ENCODE measurements at regions not wholly inside any gene's neighbourhood (a gene's known extent, or its start where the extent isn't known, plus 50 kb on each side); places are given as distances from the start of the nearest gene placed in this dataset.

DNA sequence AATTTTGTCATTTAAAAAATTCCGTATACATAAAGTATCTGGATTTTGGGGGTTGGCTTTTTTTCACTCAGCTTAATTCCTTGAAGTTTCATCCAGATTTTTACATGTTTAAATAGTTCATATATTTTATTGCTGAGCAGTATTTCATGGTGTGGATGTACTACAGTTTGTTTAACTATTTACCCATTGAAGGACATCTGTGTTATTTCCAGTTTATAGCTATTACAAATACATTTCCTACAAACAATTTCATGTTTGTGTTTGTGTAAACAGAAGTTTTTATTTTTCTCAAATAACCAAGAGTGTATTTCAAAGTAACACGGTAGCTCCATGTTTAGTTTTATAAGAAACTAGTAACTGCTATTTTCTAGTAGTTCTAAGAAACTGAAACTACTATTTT lies 299.7 kb upstream of the ANO3 start:
- Histone ChIP-seq H3K27me3 (no peaks in the 10 kb centered on the region), H3K36me3 (no peaks in the 10 kb centered on the region), H3K4me1 (no peaks in the 10 kb centered on the region), H3K4me3 (no peak overlapping the region), H3K27ac (no peak overlapping the region), H3K9me3 (no peaks in the 10 kb centered on the region)
- DNase-seq: no peak
- ATAC-seq: no peak
- intact Hi-C loops (cut with DNase I): no loop called here
- 25% methylated on average over 2 of the region's 2 CpGs for WGBS (ENCODE audit: insufficient coverage, low coverage, low lambda C conversion rate, missing lambda C conversion rate)
- TF ChIP-seq, protein P1, sequence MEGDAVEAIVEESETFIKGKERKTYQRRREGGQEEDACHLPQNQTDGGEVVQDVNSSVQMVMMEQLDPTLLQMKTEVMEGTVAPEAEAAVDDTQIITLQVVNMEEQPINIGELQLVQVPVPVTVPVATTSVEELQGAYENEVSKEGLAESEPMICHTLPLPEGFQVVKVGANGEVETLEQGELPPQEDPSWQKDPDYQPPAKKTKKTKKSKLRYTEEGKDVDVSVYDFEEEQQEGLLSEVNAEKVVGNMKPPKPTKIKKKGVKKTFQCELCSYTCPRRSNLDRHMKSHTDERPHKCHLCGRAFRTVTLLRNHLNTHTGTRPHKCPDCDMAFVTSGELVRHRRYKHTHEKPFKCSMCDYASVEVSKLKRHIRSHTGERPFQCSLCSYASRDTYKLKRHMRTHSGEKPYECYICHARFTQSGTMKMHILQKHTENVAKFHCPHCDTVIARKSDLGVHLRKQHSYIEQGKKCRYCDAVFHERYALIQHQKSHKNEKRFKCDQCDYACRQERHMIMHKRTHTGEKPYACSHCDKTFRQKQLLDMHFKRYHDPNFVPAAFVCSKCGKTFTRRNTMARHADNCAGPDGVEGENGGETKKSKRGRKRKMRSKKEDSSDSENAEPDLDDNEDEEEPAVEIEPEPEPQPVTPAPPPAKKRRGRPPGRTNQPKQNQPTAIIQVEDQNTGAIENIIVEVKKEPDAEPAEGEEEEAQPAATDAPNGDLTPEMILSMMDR (IDR thresholded peaks at IDR 0.05): no peak
- no peak for TF ChIP-seq POLR2A (IDR thresholded peaks at IDR 0.05)

DNA sequence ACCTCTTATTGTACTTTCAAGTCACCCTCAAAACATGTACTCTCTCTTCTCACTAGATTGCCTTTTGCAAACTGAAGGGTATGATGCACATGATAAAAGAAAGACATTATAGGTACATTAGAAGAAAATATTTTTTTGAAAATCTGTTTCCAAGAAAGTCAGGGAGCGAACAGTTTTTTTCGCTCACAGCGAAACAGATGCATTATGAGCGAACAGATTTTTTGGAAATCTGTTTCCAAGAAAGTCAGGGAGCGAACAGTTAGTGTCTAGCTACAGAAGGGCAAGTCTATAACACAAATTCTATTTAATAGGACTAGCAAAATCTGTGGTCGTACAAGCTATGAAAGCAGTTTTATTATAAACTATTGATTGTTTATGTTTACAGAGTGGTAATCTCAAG lies 296.2 kb upstream of the ANO3 start:
- intact Hi-C loops (cut with DNase I): no loop called here
- no peak for ATAC-seq
- no peak for DNase-seq
- H3K36me3 ChIP-seq: no peaks in the 10 kb centered on the region
- H3K4me1 ChIP-seq: no peaks in the 10 kb centered on the region
- H3K27me3 ChIP-seq: no peaks in the 10 kb centered on the region
- H3K4me3 ChIP-seq: no peak overlapping the region
- WGBS (ENCODE audit: insufficient coverage, low coverage, low lambda C conversion rate, missing lambda C conversion rate): 82% methylated on average over 5 of the region's 6 CpGs
- H3K27ac ChIP-seq: no peak overlapping the region
- TF ChIP-seq, protein P1 (IDR thresholded peaks at IDR 0.05): no peak
- TF ChIP-seq POLR2A (IDR thresholded peaks at IDR 0.05): no peak
- H3K9me3 ChIP-seq: no peaks in the 10 kb centered on the region

DNA sequence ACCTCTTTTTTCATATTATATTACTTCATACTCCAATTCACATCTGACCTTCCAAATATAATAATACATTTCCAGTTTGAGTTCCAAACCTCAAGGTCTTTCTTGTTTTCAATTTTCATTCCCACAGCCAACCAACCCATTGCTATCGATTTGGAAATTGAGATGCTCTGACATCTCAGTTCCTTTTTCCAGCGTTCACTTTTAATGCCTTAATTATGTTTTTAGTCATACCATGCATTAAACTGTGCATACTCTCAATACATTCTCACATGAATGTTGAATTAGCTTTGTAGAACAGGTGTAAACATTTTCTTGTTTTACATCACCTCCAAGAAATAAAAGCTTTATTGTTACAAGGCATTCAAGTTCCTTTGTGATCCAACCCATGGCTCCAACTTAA lies 294.2 kb upstream of the ANO3 start:
- ATAC-seq (no peak), DNase-seq (no peak)
- WGBS (ENCODE audit: insufficient coverage, low coverage, low lambda C conversion rate, missing lambda C conversion rate): 51% methylated on average over 2 of the region's 2 CpGs
- intact Hi-C loops (cut with DNase I): no loop called here
- TF ChIP-seq, protein P1 (IDR thresholded peaks at IDR 0.05): no peak
- Histone ChIP-seq H3K36me3 (no peaks in the 10 kb centered on the region), H3K27ac (no peak overlapping the region), H3K4me3 (no peak overlapping the region), H3K4me1 (no peaks in the 10 kb centered on the region), H3K9me3 (no peaks in the 10 kb centered on the region), H3K27me3 (no peaks in the 10 kb centered on the region)

DNA sequence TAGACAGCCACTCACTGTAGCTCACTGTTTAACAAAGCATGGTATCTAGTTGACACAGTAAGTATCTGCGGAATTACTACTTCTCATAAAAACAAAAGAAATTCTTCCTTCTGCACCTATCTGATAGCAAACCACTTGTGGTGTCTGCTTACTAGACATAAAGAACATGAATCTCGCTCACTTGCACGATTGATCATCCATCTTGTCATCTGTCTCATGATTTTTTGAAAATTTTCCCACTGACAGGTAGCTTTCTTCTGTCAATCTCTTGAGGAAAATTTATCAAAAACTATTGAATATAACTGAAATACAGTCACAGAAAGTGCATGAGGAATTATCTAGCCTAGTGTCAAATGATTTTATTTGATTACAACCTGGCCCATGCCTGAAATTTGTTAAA lies 291.6 kb upstream of the ANO3 start:
- DNase-seq: no peak

More for the DNA sequence above, 291.6 kb upstream of the ANO3 start:
- no peak for TF ChIP-seq POLR2A (IDR thresholded peaks at IDR 0.05)
- TF ChIP-seq, protein P1 (IDR thresholded peaks at IDR 0.05): no peak
- ATAC-seq: no peak
- Histone ChIP-seq H3K27ac (no peak overlapping the region), H3K4me1 (no peaks in the 10 kb centered on the region), H3K4me3 (no peak overlapping the region), H3K9me3 (no peaks in the 10 kb centered on the region), H3K36me3 (no peaks in the 10 kb centered on the region), H3K27me3 (no peaks in the 10 kb centered on the region)
- WGBS (ENCODE audit: insufficient coverage, low coverage, low lambda C conversion rate, missing lambda C conversion rate): 51% methylated on average over 3 of the region's 3 CpGs
- intact Hi-C loops (cut with DNase I): no loop called here
